Epithelial cell of proximal tubule (primary cell): ENCODE measurements at regions not wholly inside any gene's neighbourhood (a gene's known extent, or its start where the extent isn't known, plus 50 kb on each side); places are given as distances from the start of the nearest gene placed in this dataset.
"Not testable (repeated sequence)": the region's sequence is repeated elsewhere in the genome, so short reads cannot be mapped to it uniquely, and the experiment has no call there.

Experiments used
- DNase-seq: peaks from one replicate; pipeline ENCODE4 v3.0.0-alpha.2; 2011; ENCODE audit warnings: low read depth
- H3K4me3 ChIP-seq: 2 replicates; pipeline ENCODE4 v1.5.1; 2011; ENCODE audit warnings: low read depth, mild to moderate bottlenecking, low read length
- CTCF ChIP-seq: conservative IDR thresholded peaks from 2 replicates; pipeline ENCODE4 v1.5.1; 2012; ENCODE audit warnings: low read depth, mild to moderate bottlenecking, low read length

- no peak for TF ChIP-seq CTCF
- DNase-seq: no peak
- no peak overlapping the region for H3K4me3 ChIP-seq
Observed at GRCh38 chr21:28485301-28486022, 507.2 kb downstream of the LTN1 start.

- TF ChIP-seq CTCF: no peak
- H3K4me3 ChIP-seq: no peak overlapping the region
- DNase-seq: no peak
Observed at GRCh38 chr21:28483301-28484035, 509.2 kb downstream of the LTN1 start.

GRCh38 chr21:28482657-28483056 is 510.0 kb downstream of the LTN1 start:
- no peak for DNase-seq
- TF ChIP-seq CTCF: no peak

GRCh38 chr21:28480470-28480869 is 512.2 kb downstream of the LTN1 start:
- DNase-seq: no peak
- H3K4me3 ChIP-seq: no peak overlapping the region
- TF ChIP-seq CTCF: no peak

More at GRCh38 chr21:28482657-28483056, 510.0 kb downstream of the LTN1 start:
- H3K4me3 ChIP-seq: no peak overlapping the region

- no peak for DNase-seq
- TF ChIP-seq CTCF: no peak
- H3K4me3 ChIP-seq: no peak overlapping the region
Observed at GRCh38 chr21:28473530-28474220, 519.0 kb downstream of the LTN1 start.

- not testable (repeated sequence) for DNase-seq, H3K4me3 ChIP-seq
Observed at GRCh38 chr21:28472543-28472942, 520.1 kb downstream of the LTN1 start.

GRCh38 chr21:28464988-28465387 is 527.7 kb downstream of the LTN1 start:
- H3K4me3 ChIP-seq: no peak overlapping the region
- TF ChIP-seq CTCF: no peak
- DNase-seq: no peak
